ENCODE measurements at regions not wholly inside any gene's neighbourhood (a gene's known extent, or its start where the extent isn't known, plus 50 kb on each side); places are given as distances from the start of the nearest gene placed in this dataset.

DNA sequence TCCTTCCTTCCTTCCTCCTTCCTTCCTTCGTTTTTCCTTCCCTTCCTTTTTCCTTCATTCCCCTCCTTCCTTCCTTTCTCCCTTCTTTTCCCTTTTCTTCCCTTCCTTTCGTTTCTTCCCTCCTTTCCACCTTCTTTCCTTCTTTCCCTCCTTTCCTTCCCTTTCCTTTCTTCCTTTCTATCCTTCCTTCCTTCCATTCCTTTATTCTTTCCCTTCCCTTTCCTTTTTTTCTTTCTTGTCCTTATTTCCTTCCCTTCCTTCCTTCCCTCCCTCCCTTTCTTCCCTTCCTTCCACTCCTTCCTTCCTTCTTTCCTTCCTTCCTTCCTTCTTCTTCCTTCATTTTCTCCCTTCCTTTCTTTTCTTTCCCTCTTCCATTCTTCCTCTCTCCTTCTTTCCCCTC lies 394.6 kb downstream of the GABRB3 start:
- no peak overlapping the region for H3K4me3 ChIP-seq (ENCODE audit: low read depth, low read length)

DNA sequence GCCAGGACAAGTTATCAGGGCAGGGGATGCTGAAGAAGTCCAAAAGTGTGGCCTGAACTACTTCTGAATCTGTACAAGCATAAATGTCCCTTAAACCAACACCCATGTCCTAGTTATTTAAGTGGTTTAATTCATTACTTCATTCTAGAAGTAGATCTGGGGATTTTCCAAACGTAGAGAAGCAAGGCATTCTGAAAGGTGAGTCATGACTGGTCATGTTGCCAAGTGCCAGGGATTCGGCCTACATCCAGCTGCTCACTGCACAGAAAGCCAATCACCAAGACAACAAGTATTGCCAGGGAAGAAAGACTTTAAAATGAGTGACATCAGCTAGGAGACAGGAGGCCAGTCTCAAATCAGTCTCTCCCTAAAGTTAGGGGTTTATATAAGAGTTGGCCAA lies 396.6 kb downstream of the GABRB3 start:
- H3K4me3 ChIP-seq (ENCODE audit: low read depth, low read length): no peak overlapping the region

DNA sequence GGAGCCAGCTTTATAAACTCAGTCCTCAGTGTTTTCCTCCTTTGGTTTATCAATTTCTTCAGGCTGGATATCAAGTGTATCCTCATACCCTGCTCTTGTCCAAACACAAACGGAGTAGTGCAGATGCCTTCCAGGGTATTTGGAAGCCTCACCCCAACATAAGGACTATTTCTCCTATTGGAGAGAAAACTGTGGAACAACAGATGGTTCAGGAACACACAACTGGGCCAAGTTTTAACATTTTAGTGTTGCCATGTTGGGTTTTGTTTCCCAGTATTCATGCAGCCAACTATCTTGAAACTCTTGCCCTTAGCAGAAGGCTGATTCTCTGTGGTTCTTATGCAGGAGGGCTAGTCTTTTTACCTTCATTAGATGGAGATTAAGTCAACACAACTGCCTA lies 398.1 kb downstream of the GABRB3 start:
- H3K4me3 ChIP-seq (ENCODE audit: low read depth, low read length): no peak overlapping the region

DNA sequence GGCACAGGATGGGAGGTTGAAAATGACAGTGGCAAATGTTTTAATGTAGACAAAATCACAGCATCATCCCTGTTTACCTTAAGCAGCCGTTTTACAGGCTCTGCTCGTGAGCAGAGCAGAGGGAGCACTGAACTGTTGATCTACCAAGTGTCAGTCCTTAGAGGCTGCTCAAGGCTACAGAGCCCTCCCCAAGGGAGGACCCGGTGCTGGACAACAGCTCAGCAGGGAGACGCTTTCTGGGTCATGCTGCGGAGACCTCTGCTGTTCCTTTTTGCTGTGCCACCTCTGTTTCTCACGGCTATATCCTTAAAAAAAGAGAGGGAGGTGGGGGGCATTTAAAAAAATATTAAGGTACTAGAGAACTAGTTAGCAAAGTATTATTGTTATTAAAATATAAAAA lies 400.2 kb downstream of the GABRB3 start:
- H3K4me3 ChIP-seq (ENCODE audit: low read depth, low read length): no peak overlapping the region

DNA sequence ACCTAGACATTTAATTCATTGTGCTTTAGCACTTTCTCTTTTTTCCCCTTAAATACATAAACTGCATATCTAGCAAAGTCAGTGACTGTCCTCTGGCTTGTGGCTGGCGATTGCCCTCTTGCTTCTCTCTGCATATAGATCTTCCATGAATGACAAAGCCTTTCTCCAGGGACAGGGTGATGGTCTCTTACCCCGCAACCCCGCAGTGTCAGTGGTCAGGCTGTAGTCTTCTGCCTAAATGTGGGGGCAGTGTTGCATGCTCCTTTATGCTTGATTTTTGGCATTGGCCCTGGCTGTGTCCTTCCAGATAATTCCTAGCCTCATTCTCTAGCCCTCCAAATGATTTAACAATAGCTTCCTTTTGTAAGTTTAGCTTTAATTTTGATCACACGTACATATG lies 407.8 kb downstream of the GABRB3 start:
- H3K4me3 ChIP-seq (ENCODE audit: low read depth, low read length): no peak overlapping the region

DNA sequence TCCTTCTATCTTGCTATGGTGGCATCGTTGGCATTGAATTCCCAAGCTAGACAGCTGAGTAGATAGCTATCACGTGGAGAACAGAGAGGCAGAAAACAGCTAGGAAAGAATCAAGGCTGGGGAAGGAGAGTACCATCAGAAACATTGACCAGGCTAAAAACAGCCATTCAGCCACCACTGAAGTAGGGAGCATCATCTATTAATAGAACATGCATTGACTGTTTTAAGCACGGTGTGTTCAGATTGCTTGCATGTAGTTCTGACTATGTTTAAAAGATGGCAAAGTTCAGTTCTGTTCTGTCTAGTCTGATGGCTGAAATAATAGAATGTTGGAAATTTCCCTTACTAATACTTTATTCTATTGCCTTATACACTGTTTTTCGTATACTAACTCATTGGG lies 413.0 kb downstream of the GABRB3 start:
- H3K4me3 ChIP-seq (ENCODE audit: low read depth, low read length): no peak overlapping the region

DNA sequence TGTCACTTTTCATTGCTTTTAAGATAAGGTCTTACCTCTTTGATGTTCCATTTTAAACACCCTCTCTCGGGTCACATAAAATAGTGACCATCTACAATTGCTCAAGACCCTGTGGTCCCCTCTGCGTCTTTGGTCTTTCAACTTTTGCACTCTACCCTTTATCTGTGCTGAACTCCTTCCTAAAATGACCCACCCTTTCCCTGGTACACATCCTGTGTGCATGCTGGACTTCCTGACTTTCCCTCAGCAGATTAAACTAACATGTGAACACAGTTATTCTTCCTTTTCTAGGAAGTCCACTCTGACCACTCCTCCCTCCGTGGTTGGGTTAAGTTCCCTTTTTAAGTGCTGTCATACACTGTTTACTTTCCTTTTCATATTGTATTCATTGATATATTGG lies 414.2 kb downstream of the GABRB3 start:
- H3K4me3 ChIP-seq (ENCODE audit: low read depth, low read length): no peak overlapping the region

DNA sequence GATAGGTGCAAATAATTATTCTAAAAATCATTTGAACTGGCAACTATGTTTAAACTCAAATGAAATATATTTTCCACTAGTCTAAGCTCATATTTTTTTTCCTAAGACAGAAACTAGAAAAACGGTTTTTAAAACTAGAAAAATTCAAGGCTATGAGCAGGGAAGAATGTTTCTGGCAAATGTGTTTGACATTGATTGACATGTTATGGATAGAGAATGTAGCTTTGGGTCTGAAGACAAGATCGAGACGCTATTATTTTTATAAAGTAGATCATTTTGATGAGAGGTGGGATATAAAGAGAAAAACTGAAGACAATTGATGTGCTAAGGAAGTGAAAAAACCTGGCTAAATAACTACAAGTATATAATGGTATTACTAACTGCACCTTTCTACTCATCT lies 415.2 kb downstream of the GABRB3 start:
- no peak overlapping the region for H3K4me3 ChIP-seq (ENCODE audit: low read depth, low read length)

DNA sequence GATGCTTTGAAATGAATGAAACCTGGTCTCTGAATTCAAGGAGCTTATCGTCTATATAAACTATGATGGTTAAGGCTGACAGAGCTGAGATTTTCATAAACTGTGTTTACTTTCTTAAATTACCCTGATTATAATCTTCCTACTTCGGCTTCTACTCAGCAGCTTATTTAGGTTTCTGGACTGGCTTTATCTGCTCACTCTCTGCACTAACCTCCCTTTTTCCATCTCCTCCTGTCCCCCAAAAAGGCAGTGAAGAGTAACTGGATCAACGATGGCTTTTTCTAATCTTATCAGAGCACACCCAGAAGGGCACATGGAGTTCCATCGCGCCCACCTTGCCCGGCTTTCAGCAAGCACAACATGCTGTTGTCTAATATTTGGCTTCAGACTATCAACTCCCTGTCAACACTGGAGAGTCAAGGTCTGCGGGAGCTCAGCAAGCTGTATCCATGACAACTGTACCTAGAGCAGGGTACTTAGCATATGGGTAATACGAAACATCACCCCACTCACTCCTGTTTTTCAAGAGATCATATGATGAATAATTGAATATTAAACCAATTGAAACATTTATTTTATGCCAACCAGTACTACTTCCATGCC lies 417.3 kb downstream of the GABRB3 start:
- H3K4me3 ChIP-seq (ENCODE audit: low read depth, low read length): no peak overlapping the region

DNA sequence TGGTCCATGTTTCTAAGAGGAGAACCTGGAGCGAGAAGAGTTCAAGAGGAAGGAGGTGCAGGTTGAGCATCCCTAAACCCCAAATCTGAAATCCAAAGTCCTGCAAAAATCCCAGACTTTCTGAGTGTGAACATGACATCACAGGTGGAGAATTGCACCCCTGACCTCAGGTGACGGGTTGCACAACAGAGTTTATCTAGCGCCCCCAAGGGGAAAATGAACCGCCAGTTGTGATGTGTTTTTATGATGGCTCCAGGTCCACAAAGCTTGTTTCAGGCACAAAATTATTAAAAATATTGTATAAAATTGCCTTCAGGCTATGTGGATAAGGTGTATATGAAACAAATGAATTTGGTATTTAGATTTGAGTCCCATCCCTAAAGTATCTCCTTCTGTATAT lies 420.0 kb downstream of the GABRB3 start:
- no peak overlapping the region for H3K4me3 ChIP-seq (ENCODE audit: low read depth, low read length)

DNA sequence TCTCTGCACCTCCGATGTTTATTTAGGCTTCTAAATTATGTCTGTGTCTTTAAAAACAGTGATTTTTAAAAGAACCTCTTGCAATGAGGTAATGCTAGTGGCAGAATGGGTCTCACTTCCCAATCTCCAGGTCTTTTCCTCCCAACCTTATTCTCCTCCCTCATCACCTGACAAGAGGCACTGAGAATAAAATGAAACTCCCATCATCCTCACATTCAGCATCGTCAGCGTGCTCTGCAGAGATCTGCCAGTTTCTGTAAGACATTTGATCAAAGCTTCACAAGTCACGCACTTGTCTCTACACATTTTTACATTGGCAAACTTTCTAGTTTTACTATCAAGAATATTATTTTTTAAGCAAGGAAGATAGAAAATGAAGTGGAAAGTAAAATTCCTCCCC lies 420.5 kb downstream of the GABRB3 start:
- no peak overlapping the region for H3K4me3 ChIP-seq (ENCODE audit: low read depth, low read length)

DNA sequence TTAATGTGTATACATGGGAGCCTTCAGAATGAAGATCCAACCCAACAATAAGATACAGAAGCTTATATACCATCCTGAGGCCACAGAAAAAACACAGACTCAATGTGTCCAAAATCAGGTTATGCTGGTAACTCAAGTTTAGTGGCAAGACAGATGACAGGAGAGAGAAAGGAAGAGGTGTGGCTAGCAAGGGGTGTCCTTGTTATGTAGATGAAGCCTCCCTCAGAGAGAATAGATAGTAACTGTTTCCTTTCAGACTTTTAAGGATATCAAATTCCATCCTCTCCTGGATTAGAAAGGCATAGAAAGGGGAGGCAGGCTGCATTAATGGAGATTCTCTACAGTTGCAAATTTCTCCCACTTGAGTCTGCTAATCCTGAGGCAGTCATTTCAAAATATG lies 447.4 kb downstream of the GABRB3 start:
- H3K4me3 ChIP-seq (ENCODE audit: low read depth, low read length): no peak overlapping the region

DNA sequence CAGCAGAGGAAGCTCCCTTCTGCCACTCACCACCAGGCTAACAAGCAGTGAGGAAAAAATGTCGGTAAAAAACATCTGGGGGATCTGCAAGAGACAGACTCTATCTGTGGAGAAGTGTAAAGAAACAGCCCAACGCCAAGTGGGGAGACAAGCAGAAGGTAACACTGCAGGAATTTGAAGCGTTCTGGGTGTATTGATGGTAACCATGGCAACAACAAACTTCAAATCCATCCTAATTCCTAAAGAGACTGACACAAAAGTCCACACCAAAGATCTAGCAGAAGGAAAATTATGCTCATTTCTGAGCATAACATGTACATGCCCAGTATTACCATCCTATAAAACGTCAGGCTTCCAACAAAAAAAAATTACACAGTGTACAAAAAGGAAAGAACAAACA lies 449.3 kb downstream of the GABRB3 start:
- H3K4me3 ChIP-seq (ENCODE audit: low read depth, low read length): no peak overlapping the region

DNA sequence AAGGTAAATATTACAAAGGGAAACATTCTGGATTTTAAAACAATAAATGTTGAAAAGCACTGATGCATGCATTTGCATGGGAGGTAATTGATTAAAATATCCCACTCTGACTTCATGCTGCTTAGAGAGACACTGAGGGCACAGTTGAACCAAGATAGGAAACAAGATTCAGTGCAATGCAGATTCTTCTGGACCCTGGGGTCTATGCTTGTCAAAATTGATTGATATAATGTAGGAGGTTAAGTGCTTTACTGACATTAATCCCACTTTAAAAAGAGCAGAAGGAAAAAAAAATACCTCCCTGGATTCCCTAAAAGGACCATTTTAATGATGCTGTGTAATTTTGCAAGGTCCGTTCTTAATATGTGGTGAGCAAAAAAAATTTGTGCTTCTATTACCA lies 454.2 kb downstream of the GABRB3 start:
- no peak overlapping the region for H3K4me3 ChIP-seq (ENCODE audit: low read depth, low read length)

DNA sequence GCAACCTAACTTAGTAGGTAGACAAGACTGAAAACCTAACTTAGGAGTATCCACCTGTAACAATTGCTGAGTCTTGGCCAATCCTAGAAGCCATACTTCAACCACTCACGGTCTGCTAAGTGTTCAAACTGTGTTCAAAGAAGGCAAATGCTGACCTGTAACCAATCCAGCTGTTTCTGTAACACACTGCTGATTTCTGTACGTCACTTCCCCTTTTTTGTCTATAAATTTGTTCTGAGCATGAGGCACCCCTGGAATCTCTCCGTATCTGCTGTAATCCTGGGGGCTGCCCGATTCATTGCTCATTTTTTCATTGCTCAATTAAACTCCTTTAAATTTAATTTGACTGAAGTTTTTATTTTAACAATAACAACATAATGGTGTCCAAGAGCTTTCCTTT lies 451.4 kb upstream of the ATP10A start:
- no peak overlapping the region for H3K4me3 ChIP-seq (ENCODE audit: low read depth, low read length)

DNA sequence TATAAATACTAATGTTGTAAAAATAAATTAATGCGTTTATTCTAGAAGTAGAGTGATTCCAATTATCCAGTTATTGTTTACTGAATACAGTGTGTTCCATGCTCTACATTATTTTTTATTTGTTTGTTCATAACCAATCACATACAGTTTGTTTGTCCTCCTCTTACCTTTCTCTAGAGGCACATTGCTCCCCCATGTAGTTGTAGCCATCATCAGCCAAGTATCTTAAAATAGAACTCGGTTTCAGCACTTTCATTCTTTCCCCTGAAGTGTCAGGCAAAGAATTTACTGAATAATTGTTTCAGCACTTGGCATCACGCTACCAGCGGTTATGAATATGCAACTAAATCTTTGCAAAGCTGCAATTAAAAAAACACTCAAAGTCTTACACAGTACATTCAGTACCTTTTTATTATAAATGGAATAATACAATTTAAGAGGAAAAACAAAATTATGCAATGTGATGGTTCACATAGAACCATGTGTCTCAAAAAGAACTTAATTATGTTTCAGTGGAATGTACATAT lies 448.6 kb upstream of the ATP10A start:
- no peak overlapping the region for H3K4me3 ChIP-seq (ENCODE audit: low read depth, low read length)

DNA sequence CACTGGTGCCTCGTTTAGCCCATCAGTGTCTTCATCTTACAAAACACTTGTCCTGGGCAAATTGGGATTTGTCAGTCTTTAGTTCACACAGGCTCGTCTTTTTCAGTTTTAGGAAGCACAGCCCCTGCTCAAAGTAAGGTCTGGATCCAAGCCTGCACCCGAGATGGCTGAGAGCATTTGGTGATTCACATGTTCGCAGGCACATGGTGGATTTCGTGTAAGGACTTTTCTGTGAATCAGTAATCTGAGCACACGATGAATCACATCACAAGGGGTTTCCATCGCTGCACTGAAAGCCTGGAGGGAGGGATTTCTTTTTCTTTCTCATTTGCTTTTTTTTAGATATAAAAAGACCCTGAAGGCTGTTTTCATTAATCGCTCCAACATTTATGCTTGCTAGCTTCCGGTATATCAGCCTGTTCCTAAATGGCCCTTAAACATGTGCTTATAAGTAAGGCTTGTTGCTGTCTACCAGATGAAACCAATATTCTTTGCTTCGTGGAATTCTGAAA lies 435.6 kb upstream of the ATP10A start:
- H3K4me3 ChIP-seq (ENCODE audit: low read depth, low read length): no peak overlapping the region

DNA sequence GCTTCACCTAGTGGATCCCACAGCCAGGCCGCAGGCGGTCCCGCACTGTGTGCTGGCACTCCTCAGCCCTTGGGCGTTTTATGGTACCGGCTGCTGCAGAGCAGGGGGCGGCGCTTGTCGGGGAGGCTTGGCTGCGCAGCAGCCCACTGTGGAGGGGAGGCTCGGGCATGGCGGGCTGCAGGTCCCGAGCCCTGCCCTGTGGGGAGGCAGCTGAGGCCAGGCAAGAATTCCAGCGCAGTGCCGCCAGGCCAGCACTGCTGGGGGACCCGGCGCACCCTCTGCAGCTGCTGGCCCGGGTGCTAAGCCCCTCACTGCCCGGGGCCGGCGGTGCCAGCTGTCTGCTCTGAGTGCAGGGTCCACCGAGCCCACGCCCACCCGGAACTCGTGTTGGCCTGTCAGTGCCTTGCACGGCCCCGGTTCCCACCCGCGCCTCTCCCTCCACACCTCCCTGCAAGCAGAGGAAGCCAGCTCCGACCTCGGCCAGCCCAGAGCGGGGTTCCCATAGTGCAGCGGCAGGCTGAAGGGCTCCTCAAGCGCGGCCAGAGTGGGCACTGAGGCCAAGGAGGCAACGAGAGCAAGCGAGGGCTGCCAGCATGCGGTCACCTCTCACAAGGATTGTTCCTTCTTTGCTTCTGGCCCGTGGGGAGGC lies 435.0 kb upstream of the ATP10A start:
- no peak overlapping the region for H3K4me3 ChIP-seq (ENCODE audit: low read depth, low read length)

DNA sequence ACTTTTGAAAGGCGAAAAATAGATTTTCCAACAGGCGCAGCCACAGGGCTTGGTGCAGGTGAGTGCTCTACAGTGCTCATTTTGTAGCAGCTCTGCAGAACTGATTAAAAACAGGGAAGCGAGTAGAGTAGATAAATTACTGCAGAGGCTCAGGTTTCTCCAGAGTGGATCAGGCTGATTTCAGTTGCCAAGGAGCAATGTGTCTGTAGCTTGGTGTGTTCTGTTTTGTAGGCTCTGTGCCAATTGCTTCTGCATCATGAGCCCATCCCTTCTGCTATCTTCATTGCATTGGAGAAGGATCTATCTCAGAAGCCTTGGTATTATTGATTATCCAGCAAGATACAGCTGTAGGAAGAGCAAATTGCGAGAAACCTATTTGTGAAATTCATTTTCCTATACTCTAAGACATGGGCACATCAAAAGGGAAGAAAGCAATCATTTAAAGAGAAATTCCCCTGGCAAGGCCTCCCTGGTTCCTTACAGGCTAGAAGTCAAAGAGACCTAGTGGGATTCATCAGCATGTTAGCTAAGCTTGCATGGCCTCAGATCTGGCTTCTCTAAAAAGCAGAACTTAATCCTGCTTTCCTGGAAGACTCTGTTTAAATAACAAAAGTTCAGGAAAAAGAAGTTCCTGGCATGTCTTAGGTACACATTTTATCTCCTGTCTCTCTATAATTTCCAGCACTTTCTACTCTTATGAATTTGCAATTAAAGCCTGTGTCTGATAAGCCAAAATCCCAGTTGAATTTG lies 432.4 kb upstream of the ATP10A start:
- no peak overlapping the region for H3K4me3 ChIP-seq (ENCODE audit: low read depth, low read length)

DNA sequence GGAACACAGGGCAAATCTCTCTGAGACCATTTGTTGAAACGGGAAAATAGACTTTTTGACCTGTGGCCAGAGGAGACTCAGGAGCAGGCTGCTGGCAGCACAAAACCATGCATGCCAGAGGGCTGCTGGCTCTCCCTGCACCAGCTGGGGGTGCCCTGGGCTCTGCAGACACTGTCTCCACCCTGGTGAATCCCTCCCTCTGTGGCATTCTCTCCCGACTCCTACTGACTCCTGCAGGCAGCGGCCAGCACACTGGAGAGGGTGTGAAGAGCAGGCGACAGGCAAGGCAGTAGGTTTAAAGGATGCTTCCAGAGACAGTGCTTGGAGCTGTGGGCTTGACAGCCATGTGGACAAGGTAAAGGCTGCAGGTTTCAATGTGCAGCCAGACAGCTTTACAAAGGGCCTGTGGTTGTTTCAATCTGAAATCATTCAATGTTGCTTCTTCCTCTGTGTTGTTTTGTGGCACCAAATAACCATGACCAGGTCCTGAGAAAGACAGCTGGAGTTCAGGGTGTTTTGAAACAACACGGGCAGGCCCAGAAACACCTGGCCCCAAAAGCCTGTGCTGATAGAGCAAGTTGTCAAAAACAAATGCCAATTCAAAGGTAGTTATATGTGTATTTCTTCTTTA lies 431.0 kb upstream of the ATP10A start:
- no peak overlapping the region for H3K4me3 ChIP-seq (ENCODE audit: low read depth, low read length)

DNA sequence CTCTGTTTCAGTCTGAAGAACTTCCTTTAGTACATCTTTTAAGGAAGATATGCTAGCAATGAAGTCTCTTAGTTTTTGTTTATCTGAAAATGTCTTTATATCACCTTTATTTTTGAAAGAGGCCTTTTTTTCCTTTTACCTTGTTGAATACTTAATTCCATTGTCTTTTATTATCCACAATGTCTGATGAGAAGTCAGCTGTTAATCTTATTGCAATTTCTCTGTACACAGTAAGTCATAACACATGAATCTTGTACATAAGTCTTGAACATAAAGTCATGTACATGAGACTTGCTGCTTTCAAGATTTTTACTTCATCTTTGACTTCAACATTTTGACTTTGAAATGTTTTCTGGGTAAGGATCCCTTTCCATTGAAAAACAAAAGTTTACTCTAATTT lies 424.3 kb upstream of the ATP10A start:
- H3K4me3 ChIP-seq (ENCODE audit: low read depth, low read length): no peak overlapping the region

DNA sequence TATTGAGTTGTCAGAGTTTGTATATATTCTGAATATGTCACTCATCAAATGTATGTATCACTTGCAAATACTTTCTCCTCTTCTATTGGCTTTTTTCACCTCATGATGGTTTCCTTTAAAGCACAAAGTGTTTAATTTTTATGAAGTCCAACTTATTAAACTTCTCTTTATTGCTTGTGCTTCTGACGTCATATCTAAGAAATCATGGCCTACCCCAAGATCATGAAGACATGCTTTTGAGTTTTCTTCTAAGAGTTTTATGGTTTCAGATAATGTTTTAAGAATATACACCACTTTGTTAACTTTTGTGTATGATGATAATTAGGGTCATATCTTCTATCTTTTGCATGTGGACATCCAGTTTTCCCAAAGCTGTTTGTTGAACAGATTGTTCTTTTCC lies 417.2 kb upstream of the ATP10A start:
- no peak overlapping the region for H3K4me3 ChIP-seq (ENCODE audit: low read depth, low read length)
